ENCODE measurements at regions not wholly inside any gene's neighbourhood (a gene's known extent, or its start where the extent isn't known, plus 50 kb on each side); places are given as distances from the start of the nearest gene placed in this dataset.

DNA sequence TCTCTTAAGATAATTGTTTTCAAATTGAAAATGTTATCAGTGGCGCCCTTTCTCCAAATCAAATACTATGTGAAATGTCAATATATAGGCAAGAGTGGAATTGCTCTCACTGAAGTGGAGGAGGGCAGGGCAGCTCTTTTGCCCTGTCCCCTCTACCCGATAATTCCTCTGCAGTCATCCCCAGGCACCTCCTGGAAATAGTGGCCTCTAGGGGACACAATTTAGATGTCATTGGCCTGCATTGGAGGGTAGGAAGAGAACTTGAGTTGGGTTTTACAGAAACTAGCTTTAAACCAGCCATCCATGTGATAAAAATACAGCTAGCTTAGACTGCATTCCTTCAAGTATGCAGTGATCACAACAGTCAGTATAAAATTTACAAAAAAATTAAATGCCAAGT is 288.9 kb downstream of the EDEM1 start:
- Histone ChIP-seq H3K9me2 (ENCODE audit: insufficient read depth, low read length) (no peaks in the 10 kb centered on the region), H3K36me3 (ENCODE audit: insufficient read depth, low read length) (no peaks in the 10 kb centered on the region), H3K9ac (ENCODE audit: low read length) (no peak overlapping the region), H3K4me3 (ENCODE audit: low read length) (no peak overlapping the region), H3K27me3 (ENCODE audit: insufficient read depth, low read depth, low read length) (no peaks in the 10 kb centered on the region), H3K4me2 (ENCODE audit: low read length) (no peak overlapping the region), H3F3A (ENCODE audit: insufficient read depth, low read length, poor library complexity, severe bottlenecking) (no peaks in the 10 kb centered on the region), H2AFZ (ENCODE audit: low read depth, low read length) (no peak overlapping the region), H3K27ac (ENCODE audit: low read length) (no peak overlapping the region), H4K20me1 (ENCODE audit: insufficient read depth) (no peaks in the 10 kb centered on the region), H3K9me3 (ENCODE audit: low read length) (no peaks in the 10 kb centered on the region), H3K79me2 (replicated peaks; ENCODE audit: insufficient read depth, low read length) (no peaks in the 10 kb centered on the region)
- no peak for TF ChIP-seq SMC3 (conservative IDR thresholded peaks at IDR 0.05; ENCODE audit: poor library complexity)
- TF ChIP-seq POLR2AphosphoS5 (IDR thresholded peaks at IDR 0.05): no peak
- TF ChIP-seq RAD21 (conservative IDR thresholded peaks at IDR 0.05): no peak
- TF ChIP-seq, protein P1, sequence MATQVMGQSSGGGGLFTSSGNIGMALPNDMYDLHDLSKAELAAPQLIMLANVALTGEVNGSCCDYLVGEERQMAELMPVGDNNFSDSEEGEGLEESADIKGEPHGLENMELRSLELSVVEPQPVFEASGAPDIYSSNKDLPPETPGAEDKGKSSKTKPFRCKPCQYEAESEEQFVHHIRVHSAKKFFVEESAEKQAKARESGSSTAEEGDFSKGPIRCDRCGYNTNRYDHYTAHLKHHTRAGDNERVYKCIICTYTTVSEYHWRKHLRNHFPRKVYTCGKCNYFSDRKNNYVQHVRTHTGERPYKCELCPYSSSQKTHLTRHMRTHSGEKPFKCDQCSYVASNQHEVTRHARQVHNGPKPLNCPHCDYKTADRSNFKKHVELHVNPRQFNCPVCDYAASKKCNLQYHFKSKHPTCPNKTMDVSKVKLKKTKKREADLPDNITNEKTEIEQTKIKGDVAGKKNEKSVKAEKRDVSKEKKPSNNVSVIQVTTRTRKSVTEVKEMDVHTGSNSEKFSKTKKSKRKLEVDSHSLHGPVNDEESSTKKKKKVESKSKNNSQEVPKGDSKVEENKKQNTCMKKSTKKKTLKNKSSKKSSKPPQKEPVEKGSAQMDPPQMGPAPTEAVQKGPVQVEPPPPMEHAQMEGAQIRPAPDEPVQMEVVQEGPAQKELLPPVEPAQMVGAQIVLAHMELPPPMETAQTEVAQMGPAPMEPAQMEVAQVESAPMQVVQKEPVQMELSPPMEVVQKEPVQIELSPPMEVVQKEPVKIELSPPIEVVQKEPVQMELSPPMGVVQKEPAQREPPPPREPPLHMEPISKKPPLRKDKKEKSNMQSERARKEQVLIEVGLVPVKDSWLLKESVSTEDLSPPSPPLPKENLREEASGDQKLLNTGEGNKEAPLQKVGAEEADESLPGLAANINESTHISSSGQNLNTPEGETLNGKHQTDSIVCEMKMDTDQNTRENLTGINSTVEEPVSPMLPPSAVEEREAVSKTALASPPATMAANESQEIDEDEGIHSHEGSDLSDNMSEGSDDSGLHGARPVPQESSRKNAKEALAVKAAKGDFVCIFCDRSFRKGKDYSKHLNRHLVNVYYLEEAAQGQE (IDR thresholded peaks at IDR 0.05; ENCODE audit: borderline replicate concordance): no peak
- no peak for TF ChIP-seq MXI1 (conservative IDR thresholded peaks at IDR 0.05; ENCODE audit: poor library complexity, severe bottlenecking)
- no peak for TF ChIP-seq TAF1 (IDR thresholded peaks at IDR 0.05; ENCODE audit: low read depth)
- no peak for TF ChIP-seq EP300 (conservative IDR thresholded peaks at IDR 0.05; ENCODE audit: poor library complexity, severe bottlenecking)
- TF ChIP-seq, protein P2, sequence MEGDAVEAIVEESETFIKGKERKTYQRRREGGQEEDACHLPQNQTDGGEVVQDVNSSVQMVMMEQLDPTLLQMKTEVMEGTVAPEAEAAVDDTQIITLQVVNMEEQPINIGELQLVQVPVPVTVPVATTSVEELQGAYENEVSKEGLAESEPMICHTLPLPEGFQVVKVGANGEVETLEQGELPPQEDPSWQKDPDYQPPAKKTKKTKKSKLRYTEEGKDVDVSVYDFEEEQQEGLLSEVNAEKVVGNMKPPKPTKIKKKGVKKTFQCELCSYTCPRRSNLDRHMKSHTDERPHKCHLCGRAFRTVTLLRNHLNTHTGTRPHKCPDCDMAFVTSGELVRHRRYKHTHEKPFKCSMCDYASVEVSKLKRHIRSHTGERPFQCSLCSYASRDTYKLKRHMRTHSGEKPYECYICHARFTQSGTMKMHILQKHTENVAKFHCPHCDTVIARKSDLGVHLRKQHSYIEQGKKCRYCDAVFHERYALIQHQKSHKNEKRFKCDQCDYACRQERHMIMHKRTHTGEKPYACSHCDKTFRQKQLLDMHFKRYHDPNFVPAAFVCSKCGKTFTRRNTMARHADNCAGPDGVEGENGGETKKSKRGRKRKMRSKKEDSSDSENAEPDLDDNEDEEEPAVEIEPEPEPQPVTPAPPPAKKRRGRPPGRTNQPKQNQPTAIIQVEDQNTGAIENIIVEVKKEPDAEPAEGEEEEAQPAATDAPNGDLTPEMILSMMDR (IDR thresholded peaks at IDR 0.05; ENCODE audit: poor library complexity, severe bottlenecking): no peak
- TF ChIP-seq EZH2 (IDR thresholded peaks at IDR 0.05; ENCODE audit: borderline replicate concordance, insufficient read depth, low read length, poor library complexity, severe bottlenecking): no peak

GRCh38 chr3:5479229-5479799 is 291.8 kb downstream of the EDEM1 start:
- Histone ChIP-seq H3K36me3 (ENCODE audit: insufficient read depth, low read length) (no peaks in the 10 kb centered on the region), H3K9ac (ENCODE audit: low read length) (no peak overlapping the region), H3F3A (ENCODE audit: insufficient read depth, low read length, poor library complexity, severe bottlenecking) (no peaks in the 10 kb centered on the region), H3K9me2 (ENCODE audit: insufficient read depth, low read length) (no peaks in the 10 kb centered on the region), H3K27me3 (ENCODE audit: insufficient read depth, low read depth, low read length) (no peaks in the 10 kb centered on the region), H3K27ac (ENCODE audit: low read length) (no peak overlapping the region), H3K4me2 (ENCODE audit: low read length) (no peak overlapping the region), H3K4me3 (ENCODE audit: low read length) (no peak overlapping the region), H3K79me2 (replicated peaks; ENCODE audit: insufficient read depth, low read length) (no peaks in the 10 kb centered on the region), H3K9me3 (ENCODE audit: low read length) (no peaks in the 10 kb centered on the region), H4K20me1 (ENCODE audit: insufficient read depth) (no peaks in the 10 kb centered on the region), H2AFZ (ENCODE audit: low read depth, low read length) (no peak overlapping the region)
- TF ChIP-seq, protein P2 (IDR thresholded peaks at IDR 0.05; ENCODE audit: poor library complexity, severe bottlenecking): no peak
- TF ChIP-seq RAD21 (conservative IDR thresholded peaks at IDR 0.05) (no peak), EZH2 (IDR thresholded peaks at IDR 0.05; ENCODE audit: borderline replicate concordance, insufficient read depth, low read length, poor library complexity, severe bottlenecking) (no peak), MXI1 (conservative IDR thresholded peaks at IDR 0.05; ENCODE audit: poor library complexity, severe bottlenecking) (no peak), TAF1 (IDR thresholded peaks at IDR 0.05; ENCODE audit: low read depth) (no peak), POLR2AphosphoS5 (IDR thresholded peaks at IDR 0.05) (no peak)
- TF ChIP-seq, protein P1 (IDR thresholded peaks at IDR 0.05; ENCODE audit: borderline replicate concordance): no peak
